ENCODE measurements at regions not wholly inside any gene's neighbourhood (a gene's known extent, or its start where the extent isn't known, plus 50 kb on each side); places are given as distances from the start of the nearest gene placed in this dataset.

DNA sequence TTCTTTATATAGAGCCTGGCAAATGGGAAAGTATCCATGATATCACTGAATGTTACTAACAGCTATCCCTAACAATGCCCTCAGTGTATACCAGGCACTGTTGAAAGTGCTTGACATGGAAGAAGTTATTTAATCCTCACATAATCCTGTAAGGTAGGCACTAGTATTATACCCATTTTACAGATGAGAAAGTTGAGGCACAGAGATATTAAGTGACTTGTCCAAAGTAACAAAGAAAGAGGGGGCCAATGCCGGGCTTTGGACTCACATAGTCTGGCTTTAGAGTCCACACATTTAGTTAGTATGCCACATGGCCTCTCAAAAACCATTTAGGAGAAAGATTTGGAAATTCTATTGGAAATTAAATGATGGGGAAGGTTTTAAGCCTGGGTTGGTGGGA is 220.8 kb upstream of the PLET1 start:
- Histone ChIP-seq H3K4me3 (no peak overlapping the region), H3K9me3 (no peaks in the 10 kb centered on the region), H3K36me3 (no peaks in the 10 kb centered on the region), H3K27ac (no peak overlapping the region), H3K4me1 (no peaks in the 10 kb centered on the region), H3K27me3 (ENCODE audit: low read depth) (no peaks in the 10 kb centered on the region)
- DNase-seq (no peak), ATAC-seq (no peak)
- intact Hi-C loops (cut with DNase I): no loop called here
- TF ChIP-seq, protein P1, sequence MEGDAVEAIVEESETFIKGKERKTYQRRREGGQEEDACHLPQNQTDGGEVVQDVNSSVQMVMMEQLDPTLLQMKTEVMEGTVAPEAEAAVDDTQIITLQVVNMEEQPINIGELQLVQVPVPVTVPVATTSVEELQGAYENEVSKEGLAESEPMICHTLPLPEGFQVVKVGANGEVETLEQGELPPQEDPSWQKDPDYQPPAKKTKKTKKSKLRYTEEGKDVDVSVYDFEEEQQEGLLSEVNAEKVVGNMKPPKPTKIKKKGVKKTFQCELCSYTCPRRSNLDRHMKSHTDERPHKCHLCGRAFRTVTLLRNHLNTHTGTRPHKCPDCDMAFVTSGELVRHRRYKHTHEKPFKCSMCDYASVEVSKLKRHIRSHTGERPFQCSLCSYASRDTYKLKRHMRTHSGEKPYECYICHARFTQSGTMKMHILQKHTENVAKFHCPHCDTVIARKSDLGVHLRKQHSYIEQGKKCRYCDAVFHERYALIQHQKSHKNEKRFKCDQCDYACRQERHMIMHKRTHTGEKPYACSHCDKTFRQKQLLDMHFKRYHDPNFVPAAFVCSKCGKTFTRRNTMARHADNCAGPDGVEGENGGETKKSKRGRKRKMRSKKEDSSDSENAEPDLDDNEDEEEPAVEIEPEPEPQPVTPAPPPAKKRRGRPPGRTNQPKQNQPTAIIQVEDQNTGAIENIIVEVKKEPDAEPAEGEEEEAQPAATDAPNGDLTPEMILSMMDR (IDR thresholded peaks at IDR 0.05): no peak

DNA sequence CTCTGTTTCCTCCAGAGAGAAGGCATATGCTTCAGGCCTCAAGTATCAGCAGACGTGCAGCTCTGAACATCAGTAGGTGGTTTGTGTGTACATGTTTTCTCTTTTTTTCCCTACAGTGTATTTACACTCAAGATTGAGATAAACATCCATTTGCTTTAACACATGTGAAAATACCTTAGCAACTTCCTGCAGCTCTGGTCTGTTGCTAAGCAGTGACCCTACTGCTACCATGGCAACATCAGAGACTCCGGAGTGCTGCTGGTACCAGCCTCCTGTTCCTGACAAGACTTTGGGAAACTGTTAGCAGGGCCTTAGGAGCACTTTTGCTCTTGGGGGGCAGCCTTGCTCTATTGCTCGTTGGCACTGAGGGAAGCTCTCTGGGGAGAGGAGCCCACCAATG is 221.2 kb upstream of the PLET1 start:
- Histone ChIP-seq H3K4me3 (no peak overlapping the region), H3K27ac (no peak overlapping the region), H3K9me3 (no peaks in the 10 kb centered on the region), H3K36me3 (no peaks in the 10 kb centered on the region), H3K27me3 (ENCODE audit: low read depth) (no peaks in the 10 kb centered on the region), H3K4me1 (no peaks in the 10 kb centered on the region)
- ATAC-seq: no peak
- TF ChIP-seq, protein P1 (IDR thresholded peaks at IDR 0.05): no peak
- intact Hi-C loops (cut with DNase I): no loop called here
- no peak for DNase-seq

DNA sequence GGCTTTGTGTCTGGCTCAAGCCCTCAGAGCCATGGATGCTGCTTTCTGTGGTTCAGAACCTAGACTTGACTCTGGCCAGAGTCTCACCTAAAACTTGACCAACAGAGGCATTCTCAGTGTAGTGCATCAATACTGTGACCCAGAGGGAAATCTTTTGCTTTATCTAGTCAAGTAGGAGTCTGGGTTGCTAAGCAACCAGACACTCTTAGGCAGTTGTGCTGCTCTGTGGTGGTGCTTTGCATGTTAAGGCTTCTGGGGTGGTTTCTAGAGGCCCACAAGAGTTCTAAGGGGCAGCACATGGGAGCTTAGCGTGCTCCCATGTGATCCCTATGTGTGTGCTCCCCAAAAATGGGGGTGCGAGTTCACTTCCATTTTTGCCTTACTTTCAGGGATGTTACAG is 224.6 kb upstream of the PLET1 start:
- Histone ChIP-seq H3K9me3 (no peaks in the 10 kb centered on the region), H3K27ac (no peak overlapping the region), H3K4me3 (no peak overlapping the region), H3K4me1 (no peaks in the 10 kb centered on the region), H3K27me3 (ENCODE audit: low read depth) (no peaks in the 10 kb centered on the region), H3K36me3 (no peaks in the 10 kb centered on the region)
- intact Hi-C loops (cut with DNase I): no loop called here
- ATAC-seq (no peak), DNase-seq (no peak)
- TF ChIP-seq, protein P1 (IDR thresholded peaks at IDR 0.05): no peak

DNA sequence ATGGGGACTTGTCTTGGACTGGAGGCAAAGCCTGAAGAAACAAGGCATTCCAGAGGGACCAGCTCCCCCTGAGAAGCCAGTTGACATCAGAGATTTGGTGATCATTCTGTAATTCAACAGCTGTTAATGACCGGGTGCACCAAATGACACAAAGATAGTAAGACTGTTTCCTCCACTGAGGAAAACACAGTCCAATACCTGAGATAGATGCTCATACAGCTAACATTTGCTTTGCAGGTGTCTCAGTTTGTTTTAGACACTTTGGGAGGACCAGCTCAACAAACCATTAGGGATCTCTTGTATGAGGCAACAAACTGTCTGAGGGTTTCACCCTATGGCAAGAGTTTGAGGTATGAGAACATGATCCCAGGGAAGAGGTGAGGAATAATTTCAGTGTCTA is 237.2 kb upstream of the PLET1 start:
- TF ChIP-seq, protein P1 (IDR thresholded peaks at IDR 0.05): no peak
- intact Hi-C loops (cut with DNase I): no loop called here
- Histone ChIP-seq H3K4me1 (no peaks in the 10 kb centered on the region), H3K9me3 (no peaks in the 10 kb centered on the region), H3K4me3 (no peak overlapping the region), H3K27me3 (ENCODE audit: low read depth) (no peaks in the 10 kb centered on the region), H3K27ac (no peak overlapping the region), H3K36me3 (no peaks in the 10 kb centered on the region)
- DNase-seq (no peak), ATAC-seq (no peak)

DNA sequence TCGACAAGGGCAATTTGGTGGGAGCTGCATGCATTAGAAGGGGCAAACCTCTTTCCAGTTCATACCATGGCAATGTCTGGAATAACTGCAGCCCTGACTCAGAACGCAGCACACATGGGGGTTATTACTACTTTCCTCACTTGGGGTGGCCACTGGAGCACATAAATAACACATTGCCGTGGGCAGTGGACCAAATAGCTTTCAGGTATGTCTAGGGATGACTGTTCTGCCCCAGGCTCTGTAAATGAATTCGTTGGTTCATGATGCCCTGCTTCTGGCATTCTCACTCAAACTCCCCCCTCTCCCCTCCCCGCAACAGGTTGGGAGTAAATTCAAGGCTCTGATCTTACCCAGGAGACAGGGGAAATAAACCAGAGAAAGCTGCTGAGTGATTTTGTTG is 238.0 kb upstream of the PLET1 start:
- Histone ChIP-seq H3K9me3 (no peaks in the 10 kb centered on the region), H3K36me3 (no peaks in the 10 kb centered on the region), H3K27me3 (ENCODE audit: low read depth) (no peaks in the 10 kb centered on the region), H3K4me1 (no peaks in the 10 kb centered on the region), H3K27ac (no peak overlapping the region), H3K4me3 (no peak overlapping the region)
- ATAC-seq (no peak), DNase-seq (no peak)
- TF ChIP-seq, protein P1 (IDR thresholded peaks at IDR 0.05): no peak
- intact Hi-C loops (cut with DNase I): no loop called here

Measured in lower lobe of right lung (tissue), 2 donors.